ENCODE measurements at regions not wholly inside any gene's neighbourhood (a gene's known extent, or its start where the extent isn't known, plus 50 kb on each side); places are given as distances from the start of the nearest gene placed in this dataset.

GRCh38 chr7:25427721-25428120 lies 199.4 kb upstream of the NPVF start:
- DNase-seq (ENCODE audit: low read depth, low spot score), result no peak
- H3K27me3 ChIP-seq (ENCODE audit: insufficient read depth, insufficient read length), result no peaks in the 10 kb centered on the region
- H3K9me3 ChIP-seq (ENCODE audit: insufficient read depth, low read length), result no peaks in the 10 kb centered on the region
- H3K36me3 ChIP-seq (ENCODE audit: insufficient read depth, insufficient read length, low read length), result no peaks in the 10 kb centered on the region
- no peak overlapping the region for H3K9ac ChIP-seq (ENCODE audit: insufficient read length, low read depth)
- TF ChIP-seq YY1 (IDR thresholded peaks at IDR 0.05; ENCODE audit: insufficient read depth, insufficient read length) (no peak), SUZ12 (IDR thresholded peaks at IDR 0.05; ENCODE audit: extremely low read depth, insufficient read depth, insufficient read length) (no peak), ZNF274 (IDR thresholded peaks at IDR 0.05; ENCODE audit: low read depth, low read length) (no peak)
- no peak overlapping the region for H3K4me3 ChIP-seq (ENCODE audit: insufficient read length, low read depth)
- no peaks in the 10 kb centered on the region for H3K4me1 ChIP-seq (ENCODE audit: insufficient read depth, insufficient read length)

GRCh38 chr7:25429731-25430130 lies 201.4 kb upstream of the NPVF start:
- no peak overlapping the region for H3K4me3 ChIP-seq (ENCODE audit: insufficient read length, low read depth)
- no peak for DNase-seq (ENCODE audit: low read depth, low spot score)
- no peaks in the 10 kb centered on the region for H3K36me3 ChIP-seq (ENCODE audit: insufficient read depth, insufficient read length, low read length)
- no peaks in the 10 kb centered on the region for H3K4me1 ChIP-seq (ENCODE audit: insufficient read depth, insufficient read length)
- H3K9ac ChIP-seq (ENCODE audit: insufficient read length, low read depth), result no peak overlapping the region
- H3K9me3 ChIP-seq (ENCODE audit: insufficient read depth, low read length), result no peaks in the 10 kb centered on the region
- TF ChIP-seq SUZ12 (IDR thresholded peaks at IDR 0.05; ENCODE audit: extremely low read depth, insufficient read depth, insufficient read length) (no peak), YY1 (IDR thresholded peaks at IDR 0.05; ENCODE audit: insufficient read depth, insufficient read length) (no peak), ZNF274 (IDR thresholded peaks at IDR 0.05; ENCODE audit: low read depth, low read length) (no peak)
- H3K27me3 ChIP-seq (ENCODE audit: insufficient read depth, insufficient read length), result no peaks in the 10 kb centered on the region

GRCh38 chr7:25430200-25430931 lies 202.1 kb upstream of the NPVF start:
- Histone ChIP-seq H3K36me3 (ENCODE audit: insufficient read depth, insufficient read length, low read length) (no peaks in the 10 kb centered on the region), H3K4me1 (ENCODE audit: insufficient read depth, insufficient read length) (no peaks in the 10 kb centered on the region), H3K4me3 (ENCODE audit: insufficient read length, low read depth) (no peak overlapping the region), H3K9ac (ENCODE audit: insufficient read length, low read depth) (no peak overlapping the region), H3K27me3 (ENCODE audit: insufficient read depth, insufficient read length) (no peaks in the 10 kb centered on the region), H3K9me3 (ENCODE audit: insufficient read depth, low read length) (no peaks in the 10 kb centered on the region)
- no peak for TF ChIP-seq SUZ12 (IDR thresholded peaks at IDR 0.05; ENCODE audit: extremely low read depth, insufficient read depth, insufficient read length)
- TF ChIP-seq YY1 (IDR thresholded peaks at IDR 0.05; ENCODE audit: insufficient read depth, insufficient read length), result no peak
- TF ChIP-seq ZNF274 (IDR thresholded peaks at IDR 0.05; ENCODE audit: low read depth, low read length), result no peak
- no peak for DNase-seq (ENCODE audit: low read depth, low spot score)

GRCh38 chr7:25431956-25432450 lies 203.7 kb upstream of the NPVF start:
- TF ChIP-seq YY1 (IDR thresholded peaks at IDR 0.05; ENCODE audit: insufficient read depth, insufficient read length) (no peak), SUZ12 (IDR thresholded peaks at IDR 0.05; ENCODE audit: extremely low read depth, insufficient read depth, insufficient read length) (no peak), ZNF274 (IDR thresholded peaks at IDR 0.05; ENCODE audit: low read depth, low read length) (no peak)
- no peak for DNase-seq (ENCODE audit: low read depth, low spot score)
- H3K27me3 ChIP-seq (ENCODE audit: insufficient read depth, insufficient read length), result no peaks in the 10 kb centered on the region

GRCh38 chr7:25432807-25433206 lies 204.5 kb upstream of the NPVF start:
- H3K4me1 ChIP-seq (ENCODE audit: insufficient read depth, insufficient read length), result no peaks in the 10 kb centered on the region
- no peaks in the 10 kb centered on the region for H3K27me3 ChIP-seq (ENCODE audit: insufficient read depth, insufficient read length)
- TF ChIP-seq SUZ12 (IDR thresholded peaks at IDR 0.05; ENCODE audit: extremely low read depth, insufficient read depth, insufficient read length), result no peak
- H3K4me3 ChIP-seq (ENCODE audit: insufficient read length, low read depth), result no peak overlapping the region
- no peaks in the 10 kb centered on the region for H3K36me3 ChIP-seq (ENCODE audit: insufficient read depth, insufficient read length, low read length)
- DNase-seq (ENCODE audit: low read depth, low spot score), result no peak
- no peak overlapping the region for H3K9ac ChIP-seq (ENCODE audit: insufficient read length, low read depth)
- H3K9me3 ChIP-seq (ENCODE audit: insufficient read depth, low read length), result no peaks in the 10 kb centered on the region

More at GRCh38 chr7:25431956-25432450, 203.7 kb upstream of the NPVF start:
- Histone ChIP-seq H3K9me3 (ENCODE audit: insufficient read depth, low read length) (no peaks in the 10 kb centered on the region), H3K4me3 (ENCODE audit: insufficient read length, low read depth) (no peak overlapping the region), H3K4me1 (ENCODE audit: insufficient read depth, insufficient read length) (no peaks in the 10 kb centered on the region), H3K36me3 (ENCODE audit: insufficient read depth, insufficient read length, low read length) (no peaks in the 10 kb centered on the region), H3K9ac (ENCODE audit: insufficient read length, low read depth) (no peak overlapping the region)

- DNase-seq (ENCODE audit: low read depth, low spot score), result no peak
- Histone ChIP-seq H3K27me3 (ENCODE audit: insufficient read depth, insufficient read length) (no peaks in the 10 kb centered on the region), H3K9ac (ENCODE audit: insufficient read length, low read depth) (no peak overlapping the region), H3K4me3 (ENCODE audit: insufficient read length, low read depth) (no peak overlapping the region), H3K9me3 (ENCODE audit: insufficient read depth, low read length) (no peaks in the 10 kb centered on the region), H3K36me3 (ENCODE audit: insufficient read depth, insufficient read length, low read length) (no peaks in the 10 kb centered on the region), H3K4me1 (ENCODE audit: insufficient read depth, insufficient read length) (no peaks in the 10 kb centered on the region)
- TF ChIP-seq SUZ12 (IDR thresholded peaks at IDR 0.05; ENCODE audit: extremely low read depth, insufficient read depth, insufficient read length) (no peak), YY1 (IDR thresholded peaks at IDR 0.05; ENCODE audit: insufficient read depth, insufficient read length) (no peak), ZNF274 (IDR thresholded peaks at IDR 0.05; ENCODE audit: low read depth, low read length) (no peak)
These were observed 208.1 kb upstream of the NPVF start for GRCh38 chr7:25436413-25436812.

- Histone ChIP-seq H3K36me3 (ENCODE audit: insufficient read depth, insufficient read length, low read length) (no peaks in the 10 kb centered on the region), H3K4me1 (ENCODE audit: insufficient read depth, insufficient read length) (no peaks in the 10 kb centered on the region), H3K4me3 (ENCODE audit: insufficient read length, low read depth) (no peak overlapping the region), H3K9ac (ENCODE audit: insufficient read length, low read depth) (no peak overlapping the region), H3K9me3 (ENCODE audit: insufficient read depth, low read length) (peaks cover 7% of the 10 kb centered on the region), H3K27me3 (ENCODE audit: insufficient read depth, insufficient read length) (no peaks in the 10 kb centered on the region)
- DNase-seq (ENCODE audit: low read depth, low spot score), result no peak
- no peak for TF ChIP-seq YY1 (IDR thresholded peaks at IDR 0.05; ENCODE audit: insufficient read depth, insufficient read length)
- TF ChIP-seq ZNF274 (IDR thresholded peaks at IDR 0.05; ENCODE audit: low read depth, low read length), result no peak
These were observed 209.0 kb upstream of the NPVF start for GRCh38 chr7:25437308-25437707.

Measured in NT2/D1 (cell line).